22Rv1 (cell line): ENCODE measurements at regions not wholly inside any gene's neighbourhood (a gene's known extent, or its start where the extent isn't known, plus 50 kb on each side); places are given as distances from the start of the nearest gene placed in this dataset.

Source experiments
- ZFX ChIP-seq: fragments of 450-650 bp; IDR thresholded peaks from 2 replicates; pipeline ENCODE4 v1.6.1; 2017; ENCODE audit warnings: antibody characterized with exemption, borderline replicate concordance
- TF ChIP-seq, protein P1 (sequence below): fragments of 450-650 bp; IDR thresholded peaks from 2 replicates; pipeline ENCODE4 v1.5.1; 2017; ENCODE audit warnings: mild to moderate bottlenecking

- TF ChIP-seq, protein P1, sequence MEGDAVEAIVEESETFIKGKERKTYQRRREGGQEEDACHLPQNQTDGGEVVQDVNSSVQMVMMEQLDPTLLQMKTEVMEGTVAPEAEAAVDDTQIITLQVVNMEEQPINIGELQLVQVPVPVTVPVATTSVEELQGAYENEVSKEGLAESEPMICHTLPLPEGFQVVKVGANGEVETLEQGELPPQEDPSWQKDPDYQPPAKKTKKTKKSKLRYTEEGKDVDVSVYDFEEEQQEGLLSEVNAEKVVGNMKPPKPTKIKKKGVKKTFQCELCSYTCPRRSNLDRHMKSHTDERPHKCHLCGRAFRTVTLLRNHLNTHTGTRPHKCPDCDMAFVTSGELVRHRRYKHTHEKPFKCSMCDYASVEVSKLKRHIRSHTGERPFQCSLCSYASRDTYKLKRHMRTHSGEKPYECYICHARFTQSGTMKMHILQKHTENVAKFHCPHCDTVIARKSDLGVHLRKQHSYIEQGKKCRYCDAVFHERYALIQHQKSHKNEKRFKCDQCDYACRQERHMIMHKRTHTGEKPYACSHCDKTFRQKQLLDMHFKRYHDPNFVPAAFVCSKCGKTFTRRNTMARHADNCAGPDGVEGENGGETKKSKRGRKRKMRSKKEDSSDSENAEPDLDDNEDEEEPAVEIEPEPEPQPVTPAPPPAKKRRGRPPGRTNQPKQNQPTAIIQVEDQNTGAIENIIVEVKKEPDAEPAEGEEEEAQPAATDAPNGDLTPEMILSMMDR: no peak
- no peak for TF ChIP-seq ZFX
Observed at GRCh38 chr12:53803194-53803593, 51.4 kb upstream of the CISTR start.
